ENCODE measurements at regions not wholly inside any gene's neighbourhood (a gene's known extent, or its start where the extent isn't known, plus 50 kb on each side); places are given as distances from the start of the nearest gene placed in this dataset.

DNA sequence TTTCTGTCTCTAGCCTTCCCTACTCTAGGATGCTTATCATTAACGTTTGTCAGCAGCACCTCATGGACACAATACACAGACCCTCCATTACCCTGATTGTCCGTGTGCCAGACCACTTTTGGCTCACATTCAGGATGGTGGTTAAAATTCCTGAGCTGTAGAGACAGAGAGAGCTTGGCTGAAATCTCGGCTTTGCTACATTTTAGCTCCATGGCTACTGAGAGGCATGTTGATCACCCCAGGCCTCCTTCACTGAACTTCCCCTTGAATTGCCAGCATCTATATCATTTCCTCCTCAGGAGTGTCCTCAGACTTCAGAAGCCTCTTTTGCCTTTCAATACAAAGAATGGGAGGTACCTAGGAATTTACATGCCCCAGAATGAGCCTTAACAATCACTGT is 104.7 kb upstream of the ISL1 start (continued):
- TF ChIP-seq GABPA (IDR thresholded peaks at IDR 0.05; ENCODE audit: borderline replicate concordance, insufficient read depth, low read length) (no peak), BRCA1 (IDR thresholded peaks at IDR 0.05; ENCODE audit: low read depth, low read length) (no peak), CBX8 (IDR thresholded peaks at IDR 0.05; ENCODE audit: borderline replicate concordance, low read depth, low read length) (no peak), ZNF274 (IDR thresholded peaks at IDR 0.05; ENCODE audit: borderline replicate concordance, extremely low read depth, low read length) (no peak)
- TF ChIP-seq, protein P1, sequence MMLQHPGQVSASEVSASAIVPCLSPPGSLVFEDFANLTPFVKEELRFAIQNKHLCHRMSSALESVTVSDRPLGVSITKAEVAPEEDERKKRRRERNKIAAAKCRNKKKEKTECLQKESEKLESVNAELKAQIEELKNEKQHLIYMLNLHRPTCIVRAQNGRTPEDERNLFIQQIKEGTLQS (IDR thresholded peaks at IDR 0.05; ENCODE audit: insufficient read depth, low read depth, low read length) = no peak

Measured in H1 (cell line).